ENCODE measurements at regions not wholly inside any gene's neighbourhood (a gene's known extent, or its start where the extent isn't known, plus 50 kb on each side); places are given as distances from the start of the nearest gene placed in this dataset.

- TF ChIP-seq CTCF (conservative IDR thresholded peaks at IDR 0.05; ENCODE audit: low read length) (no peak), EZH2phosphoT487 (IDR thresholded peaks at IDR 0.05; ENCODE audit: borderline replicate concordance) (no peak)
Observed at GRCh38 chr12:115114140-115114539, 430.2 kb upstream of the TBX3 start.

All from Loucy (cell line).